ENCODE measurements at regions not wholly inside any gene's neighbourhood (a gene's known extent, or its start where the extent isn't known, plus 50 kb on each side); places are given as distances from the start of the nearest gene placed in this dataset.
"Not testable (repeated sequence)": the region's sequence is repeated elsewhere in the genome, so short reads cannot be mapped to it uniquely, and the experiment has no call there.

- DNase-seq: no peak
Measured at GRCh38 chr5:111631328-111631727, 119.0 kb upstream of the STARD4 start.

GRCh38 chr5:111628901-111629300 lies 116.6 kb upstream of the STARD4 start:
- no peak for DNase-seq

GRCh38 chr5:111627862-111628261 lies 115.5 kb upstream of the STARD4 start:
- no peak for DNase-seq

GRCh38 chr5:111626473-111627148 lies 114.3 kb upstream of the STARD4 start:
- DNase-seq: no peak

DNA sequence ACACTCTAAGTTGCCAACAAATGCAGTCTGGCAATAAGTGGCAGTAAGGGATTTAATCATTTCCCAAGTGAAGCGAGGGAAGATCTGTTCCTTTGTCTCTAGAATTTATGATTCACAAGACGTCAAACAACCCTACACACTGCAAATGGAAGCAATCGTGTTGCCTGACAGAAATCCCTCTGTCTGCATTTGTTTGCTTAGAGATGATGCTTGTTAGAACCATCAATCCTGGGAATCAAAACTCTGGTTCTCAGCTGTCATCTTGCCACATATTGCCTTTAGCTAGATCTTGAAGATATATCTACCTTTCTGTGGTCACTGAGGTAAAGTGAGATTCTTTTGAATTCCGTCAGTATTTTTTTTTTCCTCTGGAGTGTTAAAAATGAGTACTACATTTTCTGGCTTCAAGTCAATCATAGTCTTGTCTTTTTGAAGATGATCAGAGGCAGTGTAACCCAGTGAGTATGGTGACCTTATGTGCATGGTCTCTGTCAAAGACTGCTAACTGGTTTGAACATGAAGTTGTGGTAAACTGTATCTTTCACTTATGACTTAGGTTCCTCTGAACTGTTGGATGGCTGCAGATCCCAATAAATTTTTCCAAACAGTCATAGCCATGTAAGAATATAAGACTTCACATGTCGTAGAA lies 106.4 kb upstream of the STARD4 start:
- DNase-seq: no peak

GRCh38 chr5:111615054-111615453 lies 102.7 kb upstream of the STARD4 start:
- no peak for DNase-seq

DNA sequence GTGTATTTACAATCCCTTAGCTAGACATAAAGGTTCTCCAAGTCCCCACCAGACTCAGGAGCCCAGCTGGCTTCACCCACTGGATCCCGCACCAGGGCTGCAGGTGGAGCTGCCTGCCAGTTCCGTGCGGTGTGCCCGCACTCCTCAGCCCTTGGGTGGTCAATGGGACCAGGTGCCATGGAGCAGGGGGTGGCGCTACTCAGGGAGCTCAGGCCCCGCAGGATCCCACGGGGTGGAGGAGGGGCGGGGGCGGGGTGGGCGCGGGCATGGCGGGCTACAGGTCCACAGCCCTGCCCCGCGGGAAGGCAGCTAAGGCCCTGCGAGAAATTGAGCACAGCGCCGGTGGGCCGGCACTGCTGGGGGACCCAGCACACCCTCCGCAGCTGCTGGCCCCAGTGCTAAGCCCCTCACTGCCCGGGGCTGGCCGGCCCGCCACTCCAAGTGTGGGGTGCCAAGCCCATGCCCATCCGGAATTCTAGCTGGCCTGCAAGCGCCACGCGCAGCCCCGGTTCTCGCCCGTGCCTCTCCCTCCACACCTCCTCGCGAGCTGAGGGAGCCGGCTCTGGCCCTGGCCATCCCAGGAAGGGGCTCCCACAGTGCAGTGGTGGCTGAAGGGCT lies 99.8 kb upstream of the STARD4 start:
- not testable (repeated sequence) for DNase-seq

GRCh38 chr5:111606194-111606593 lies 93.9 kb upstream of the STARD4 start:
- no peak for DNase-seq

DNA sequence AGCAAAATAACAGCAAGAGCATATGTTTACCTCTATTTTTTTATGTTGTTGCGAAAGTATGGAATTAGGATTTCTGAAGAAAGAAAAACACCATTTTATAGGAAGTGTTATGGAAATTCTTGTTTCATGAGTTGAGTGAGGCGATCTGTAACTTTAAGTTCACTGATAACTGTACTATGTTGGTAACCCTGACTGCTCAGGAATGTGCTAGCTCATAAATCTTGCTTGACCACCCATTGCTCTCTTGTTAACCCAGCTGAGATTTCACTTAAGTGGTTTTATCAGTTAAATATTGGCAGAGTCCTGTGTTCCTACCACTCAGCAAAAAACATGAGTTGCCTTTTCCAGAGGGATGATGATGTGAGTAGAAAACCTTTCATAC lies 91.1 kb upstream of the STARD4 start:
- peak; percentile 89 for DNase-seq

- no peak for DNase-seq
Measured at GRCh38 chr5:111602817-111603445, 90.6 kb upstream of the STARD4 start.

- no peak for DNase-seq
Measured at GRCh38 chr5:111598996-111599395, 86.7 kb upstream of the STARD4 start.

GRCh38 chr5:111597491-111597890 lies 85.2 kb upstream of the STARD4 start:
- no peak for DNase-seq

DNA sequence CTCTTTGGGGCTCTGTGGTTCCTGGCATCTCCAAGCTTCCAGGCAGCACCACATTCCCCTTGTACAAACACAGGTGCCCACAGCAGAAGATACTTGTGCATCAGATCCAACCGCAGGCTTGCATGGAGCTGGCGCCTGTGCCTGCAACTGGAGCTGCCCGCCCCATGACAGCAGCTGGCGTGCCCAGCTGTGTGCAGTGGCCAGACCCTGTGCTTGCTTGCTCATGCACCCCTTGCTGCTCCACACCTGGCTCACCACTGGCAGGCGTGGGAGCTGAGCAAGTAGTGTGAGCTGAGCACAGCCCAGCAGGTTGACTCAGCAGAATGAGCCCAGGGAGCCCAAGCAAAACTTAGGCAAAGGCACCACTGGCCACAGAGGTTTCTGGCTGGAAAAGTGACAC lies 84.4 kb upstream of the STARD4 start:
- no peak for DNase-seq

GRCh38 chr5:111595425-111595824 lies 83.1 kb upstream of the STARD4 start:
- DNase-seq: no peak

- DNase-seq: no peak
Measured at GRCh38 chr5:111589316-111589715, 77.0 kb upstream of the STARD4 start.

DNA sequence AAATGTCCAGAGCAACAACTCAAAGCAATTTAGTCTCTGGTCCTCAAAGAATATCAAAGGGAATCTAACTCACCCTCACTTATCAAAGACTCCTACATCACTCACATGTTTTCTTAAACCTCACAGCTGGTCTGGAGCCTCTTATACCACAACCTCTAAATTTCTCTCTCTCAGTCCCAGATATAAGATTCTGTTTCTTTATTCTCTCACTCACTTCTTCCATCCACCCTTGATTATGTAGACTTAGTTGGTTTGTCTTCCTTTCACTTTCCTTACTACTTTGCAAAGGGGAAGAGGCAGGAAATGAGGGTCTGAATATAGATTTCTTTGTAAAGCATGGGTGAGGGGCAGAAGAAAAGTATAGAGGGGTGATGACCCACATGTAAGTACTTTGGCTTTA lies 75.4 kb upstream of the STARD4 start:
- DNase-seq: no peak

DNA sequence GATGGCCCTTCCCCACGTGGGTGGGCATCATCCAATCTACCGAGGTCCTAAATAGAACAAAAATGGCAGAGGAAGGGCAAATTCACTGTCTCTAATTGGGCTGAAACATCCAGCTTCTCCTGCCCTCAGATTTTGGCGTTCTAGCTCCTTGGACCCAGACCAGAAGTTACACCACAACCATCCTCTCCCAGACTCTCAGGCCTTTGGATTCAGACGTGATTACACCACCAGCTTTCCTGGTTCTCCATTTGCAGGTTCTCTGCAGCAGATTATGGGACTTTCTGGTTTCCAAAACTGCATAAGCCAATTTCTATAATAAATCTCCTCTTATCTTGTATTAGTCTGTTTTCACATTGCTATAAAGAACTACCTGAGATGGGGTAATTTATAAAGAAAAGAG lies 73.6 kb upstream of the STARD4 start:
- DNase-seq: no peak

DNA sequence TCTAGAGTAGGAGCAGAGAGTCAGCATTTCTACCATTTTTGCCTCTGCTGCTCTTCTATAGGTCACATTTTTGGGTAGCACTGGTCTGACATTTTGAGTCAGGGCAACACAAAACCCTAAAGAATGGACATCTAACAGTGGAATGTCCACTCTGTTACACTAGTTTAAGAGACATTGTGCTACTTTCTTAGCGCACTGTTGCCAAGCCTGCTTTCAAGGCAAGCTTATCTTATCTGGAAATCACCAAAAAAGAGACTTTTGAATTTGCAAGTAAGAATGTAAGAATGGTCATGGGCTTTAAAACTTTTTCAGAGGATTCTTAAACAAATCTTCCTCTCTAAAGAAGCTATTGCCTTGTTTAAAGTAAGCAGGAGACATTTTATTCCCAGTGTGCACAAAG lies 73.0 kb upstream of the STARD4 start:
- DNase-seq: no peak

DNA sequence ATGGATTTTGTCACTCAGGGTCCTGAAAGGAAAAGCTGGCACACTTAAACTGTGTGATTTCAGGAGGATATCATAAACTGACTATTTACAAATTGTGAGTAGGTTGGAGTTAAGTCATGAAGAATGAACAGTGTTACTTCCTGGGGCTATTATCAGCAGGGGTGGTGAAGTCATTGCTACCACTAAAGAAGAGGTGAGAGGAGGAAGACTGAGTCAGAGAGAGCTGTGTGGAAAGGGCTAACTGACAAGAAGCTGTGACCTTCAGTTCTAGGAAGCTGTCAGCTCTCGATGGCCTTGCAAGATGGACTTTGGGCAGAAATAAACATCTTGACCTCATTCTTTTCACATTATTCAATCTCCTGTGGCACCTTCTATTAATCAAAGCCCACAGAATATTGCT lies 72.3 kb upstream of the STARD4 start:
- peak; percentile 91 for DNase-seq

GRCh38 chr5:111583758-111584203 lies 71.4 kb upstream of the STARD4 start:
- DNase-seq: no peak

DNA sequence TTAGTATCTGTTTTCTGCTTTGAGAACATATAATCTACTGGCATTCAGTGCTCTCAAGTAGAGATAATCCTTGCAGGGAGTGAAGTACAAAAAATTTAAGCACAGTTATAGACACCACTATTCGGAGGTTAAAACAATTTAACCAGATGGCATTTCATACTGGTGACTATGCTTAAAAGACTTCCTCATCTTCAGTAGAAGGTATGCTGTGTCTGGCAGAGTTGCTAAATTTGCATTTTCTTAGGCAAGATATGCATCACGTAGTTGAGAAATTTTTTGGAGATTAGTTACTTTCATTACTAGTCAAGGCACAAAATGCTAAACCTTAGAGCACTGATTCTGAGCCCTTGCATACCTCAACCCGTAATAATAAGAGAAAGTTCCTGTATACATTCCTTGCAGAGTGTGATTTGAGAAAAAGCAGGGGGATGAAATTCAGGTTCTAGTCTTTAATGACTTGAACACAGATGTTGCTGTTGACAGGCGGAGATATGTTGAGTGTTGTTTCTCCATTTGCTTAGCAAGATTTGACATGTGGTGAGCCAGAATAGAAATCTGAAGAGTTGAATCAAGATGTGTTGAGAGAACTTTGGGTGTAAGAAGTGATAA lies 70.8 kb upstream of the STARD4 start:
- DNase-seq: peak; percentile 91

- no peak for DNase-seq
Measured at GRCh38 chr5:111582451-111582850, 70.1 kb upstream of the STARD4 start.

DNA sequence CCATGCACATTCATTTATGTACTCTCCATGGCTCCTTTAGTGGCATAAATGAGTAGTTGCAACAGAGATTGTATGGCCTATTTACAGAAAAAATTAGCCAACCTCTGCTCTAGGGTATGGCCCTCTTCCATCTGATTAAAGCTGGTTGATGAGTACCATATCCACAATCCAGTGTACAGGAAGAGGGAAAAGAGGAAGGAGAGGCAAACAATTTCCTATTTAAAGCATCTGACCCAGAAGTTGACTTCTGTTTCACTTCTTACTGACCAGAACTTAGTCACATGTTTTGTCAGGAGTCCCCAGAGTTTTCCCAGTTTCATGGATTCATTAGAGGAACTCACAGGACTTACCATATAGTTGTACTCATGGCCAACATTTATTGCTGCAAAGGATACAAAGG lies 68.6 kb upstream of the STARD4 start:
- DNase-seq: no peak

- peak; percentile 28 for DNase-seq
Measured at GRCh38 chr5:111574311-111574710, 62.0 kb upstream of the STARD4 start.

Data from NCI-H226 (cell line).